Fibroblast of pulmonary artery (primary cell): ENCODE measurements at regions not wholly inside any gene's neighbourhood (a gene's known extent, or its start where the extent isn't known, plus 50 kb on each side); places are given as distances from the start of the nearest gene placed in this dataset.

ENCODE experiments used
- DNase-seq: peaks from one replicate; pipeline ENCODE4 v3.0.0-alpha.2; 2010; ENCODE audit warnings: low read depth
- H3K4me3 ChIP-seq: replicated peaks from 2 replicates; pipeline ENCODE4 v1.5.1; 2011; ENCODE audit warnings: low read depth, mild to moderate bottlenecking, control low read depth, low read length, moderate library complexity
- TF ChIP-seq, protein P1 (sequence below): IDR thresholded peaks from 2 replicates; pipeline ENCODE4 v1.5.1; 2011; ENCODE audit warnings: mild to moderate bottlenecking, control low read depth, low read length, inconsistent platforms; ENCODE audit errors: missing control alignments

DNA sequence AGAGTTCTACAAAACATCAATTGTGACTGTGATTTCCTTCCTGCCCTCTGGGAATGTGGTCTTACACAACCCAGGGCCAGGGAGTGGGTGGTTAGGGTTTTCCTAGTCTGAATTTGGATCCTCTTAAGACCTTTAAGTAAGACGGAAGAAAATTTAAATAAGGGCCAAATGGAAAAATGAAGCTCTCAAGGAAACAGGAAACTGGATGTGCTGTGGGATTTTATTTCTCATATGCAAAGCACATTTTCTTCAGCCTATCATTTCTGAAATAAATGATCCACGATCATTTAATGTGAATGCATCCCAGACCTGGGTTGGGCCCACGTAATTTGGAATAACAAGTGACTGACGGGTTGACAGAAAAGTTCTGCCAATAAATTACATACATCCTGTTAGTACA lies 243.6 kb downstream of the CLIC5 start:
- TF ChIP-seq, protein P1, sequence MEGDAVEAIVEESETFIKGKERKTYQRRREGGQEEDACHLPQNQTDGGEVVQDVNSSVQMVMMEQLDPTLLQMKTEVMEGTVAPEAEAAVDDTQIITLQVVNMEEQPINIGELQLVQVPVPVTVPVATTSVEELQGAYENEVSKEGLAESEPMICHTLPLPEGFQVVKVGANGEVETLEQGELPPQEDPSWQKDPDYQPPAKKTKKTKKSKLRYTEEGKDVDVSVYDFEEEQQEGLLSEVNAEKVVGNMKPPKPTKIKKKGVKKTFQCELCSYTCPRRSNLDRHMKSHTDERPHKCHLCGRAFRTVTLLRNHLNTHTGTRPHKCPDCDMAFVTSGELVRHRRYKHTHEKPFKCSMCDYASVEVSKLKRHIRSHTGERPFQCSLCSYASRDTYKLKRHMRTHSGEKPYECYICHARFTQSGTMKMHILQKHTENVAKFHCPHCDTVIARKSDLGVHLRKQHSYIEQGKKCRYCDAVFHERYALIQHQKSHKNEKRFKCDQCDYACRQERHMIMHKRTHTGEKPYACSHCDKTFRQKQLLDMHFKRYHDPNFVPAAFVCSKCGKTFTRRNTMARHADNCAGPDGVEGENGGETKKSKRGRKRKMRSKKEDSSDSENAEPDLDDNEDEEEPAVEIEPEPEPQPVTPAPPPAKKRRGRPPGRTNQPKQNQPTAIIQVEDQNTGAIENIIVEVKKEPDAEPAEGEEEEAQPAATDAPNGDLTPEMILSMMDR, result no peak
- H3K4me3 ChIP-seq, result no peak overlapping the region
- DNase-seq, result no peak

DNA sequence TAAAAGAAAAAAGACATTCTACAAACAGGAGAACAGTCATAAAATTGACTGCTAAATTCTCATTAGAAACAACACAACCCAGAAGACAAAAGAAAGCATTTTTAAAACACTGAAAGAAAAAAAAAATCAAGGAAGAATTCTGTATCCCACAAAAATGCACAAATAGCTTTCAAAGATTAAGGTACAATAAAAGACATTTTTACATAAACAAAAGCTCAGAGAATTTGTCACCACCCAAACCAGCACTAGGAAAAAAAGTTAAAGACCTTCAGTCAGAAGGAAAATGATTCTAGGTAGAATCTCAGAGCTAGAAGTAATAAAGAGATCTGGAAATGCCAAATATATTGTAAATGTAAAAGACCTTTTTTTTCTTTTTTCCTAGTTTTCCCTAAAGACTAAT lies 252.4 kb downstream of the CLIC5 start:
- H3K4me3 ChIP-seq, result no peak overlapping the region
- TF ChIP-seq, protein P1, result no peak
- no peak for DNase-seq

DNA sequence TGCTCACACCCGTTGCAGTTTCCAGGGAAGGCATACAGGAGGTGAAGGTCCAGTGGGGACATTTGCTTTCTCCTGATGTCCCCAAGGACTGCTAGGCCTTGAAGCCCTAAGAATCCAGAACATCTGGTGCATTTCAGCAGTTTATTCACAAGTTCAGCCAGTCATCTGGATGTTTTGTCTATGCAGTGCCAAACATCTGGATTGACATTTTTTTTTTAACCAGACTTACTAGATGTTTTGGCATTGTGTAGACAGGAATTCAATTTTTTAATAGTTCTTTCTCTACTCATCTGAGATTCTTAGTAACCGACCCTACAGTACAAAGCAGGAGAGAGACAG lies 256.2 kb downstream of the CLIC5 start:
- no peak for DNase-seq
- H3K4me3 ChIP-seq, result no peak overlapping the region
- TF ChIP-seq, protein P1, result no peak

DNA sequence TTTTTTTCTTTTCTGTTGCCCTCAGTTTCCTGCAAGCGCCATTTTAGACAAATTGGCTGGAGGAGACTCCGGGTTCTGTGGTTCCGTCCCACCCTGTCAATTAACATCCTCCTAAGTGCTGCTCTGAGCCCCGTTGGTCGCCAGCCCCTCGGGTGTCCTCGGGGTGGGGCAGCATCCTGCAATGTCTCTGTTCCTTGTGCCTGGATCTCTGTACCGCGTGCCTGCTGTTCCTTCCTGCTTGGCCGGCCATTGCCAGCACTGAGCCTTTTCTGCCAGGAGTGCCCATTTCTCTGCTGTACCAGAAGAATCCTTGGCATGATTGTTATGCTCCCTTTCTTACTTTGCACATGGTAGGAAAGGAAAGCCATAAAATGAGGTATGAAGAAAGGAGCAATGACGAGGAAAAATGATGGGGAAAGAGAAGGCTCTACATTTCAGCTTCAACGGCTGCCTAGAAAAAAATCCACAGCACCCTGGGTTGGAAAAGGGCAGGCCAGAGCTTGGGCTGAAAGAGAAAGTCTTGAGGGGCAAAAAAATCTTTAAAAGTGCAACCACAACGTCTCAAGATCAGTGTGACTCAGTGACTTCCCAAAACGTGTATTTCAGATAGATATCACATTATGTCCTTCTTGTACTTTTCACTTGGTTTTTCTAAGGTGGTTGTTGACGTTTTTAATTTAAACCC lies 256.7 kb downstream of the CLIC5 start:
- H3K4me3 ChIP-seq, result no peak overlapping the region
- DNase-seq, result no peak
- TF ChIP-seq, protein P1, result no peak

DNA sequence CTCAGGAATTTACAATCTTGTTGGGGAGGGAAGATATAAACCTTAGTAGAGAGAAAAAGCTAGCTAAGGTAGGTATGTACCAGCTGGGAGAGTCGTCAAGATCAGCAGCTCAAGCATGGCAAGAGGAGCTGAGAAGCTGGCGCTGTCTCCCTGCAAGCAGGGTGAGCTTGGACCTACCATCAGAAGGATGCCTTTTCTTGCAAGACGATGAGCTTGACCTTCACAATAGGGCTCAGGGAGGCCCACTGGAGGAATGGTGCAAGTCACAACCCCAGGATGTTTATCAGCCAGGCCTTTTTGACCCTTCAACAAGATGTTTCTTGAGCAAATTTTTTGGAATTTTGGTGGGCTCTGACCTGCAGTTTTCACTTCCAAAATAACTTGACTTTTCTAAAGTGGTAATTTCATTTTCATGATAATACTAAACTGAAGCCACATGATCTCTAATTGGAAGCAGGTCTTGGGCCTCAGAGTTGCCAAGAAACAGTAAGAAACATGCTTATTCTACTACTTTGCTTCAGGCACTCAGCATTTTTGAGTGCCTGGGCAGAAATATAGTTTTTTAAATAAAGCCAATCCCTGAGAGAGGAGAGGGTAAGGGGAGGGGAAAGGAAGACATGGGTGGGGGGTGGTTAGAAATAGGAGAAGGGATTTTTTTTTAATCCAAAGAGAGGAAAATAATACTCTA lies 258.1 kb downstream of the CLIC5 start:
- no peak for DNase-seq
- TF ChIP-seq, protein P1, result no peak
- H3K4me3 ChIP-seq, result no peak overlapping the region

DNA sequence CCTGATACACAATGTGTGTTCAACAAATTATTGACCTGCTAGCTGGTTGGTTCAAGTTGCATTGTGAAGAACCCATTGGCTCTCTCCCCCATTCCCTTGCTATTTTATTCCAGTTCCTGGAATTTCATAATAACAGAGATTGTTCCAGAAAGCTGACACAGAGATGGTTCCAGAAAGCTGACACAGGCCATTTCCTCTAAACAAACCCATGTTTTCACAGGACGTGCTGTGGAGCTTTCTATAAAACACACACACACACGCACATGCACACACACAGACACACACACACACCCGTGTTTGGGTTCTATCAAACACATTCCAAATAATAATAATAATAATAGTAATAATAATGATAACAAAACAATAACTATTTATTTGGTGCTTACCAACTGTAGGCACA lies 259.1 kb downstream of the CLIC5 start:
- no peak for DNase-seq
- TF ChIP-seq, protein P1, result no peak
- no peak overlapping the region for H3K4me3 ChIP-seq

DNA sequence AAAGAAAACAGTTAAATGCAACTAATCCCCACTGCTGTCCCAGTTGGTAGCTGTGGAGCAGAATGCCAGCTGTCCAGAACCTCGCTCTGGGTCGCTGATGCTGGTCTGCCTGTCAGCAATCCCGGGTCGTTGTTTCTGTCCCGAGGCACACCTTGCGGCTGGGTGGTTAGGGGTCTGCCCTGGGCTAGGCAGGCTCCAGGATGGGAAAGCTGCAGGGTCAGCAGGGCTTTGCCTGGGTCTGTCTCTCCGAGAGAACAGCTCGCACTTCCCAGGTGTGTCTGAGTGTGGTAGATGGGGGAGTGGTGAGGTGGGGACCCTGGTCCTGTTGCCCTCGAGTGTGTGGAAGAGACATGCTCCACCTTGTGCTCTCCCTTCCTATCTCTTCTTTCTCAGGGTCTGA lies 261.2 kb downstream of the CLIC5 start:
- TF ChIP-seq, protein P1, result no peak
- no peak for DNase-seq
- no peak overlapping the region for H3K4me3 ChIP-seq
